ENCODE measurements at regions not wholly inside any gene's neighbourhood (a gene's known extent, or its start where the extent isn't known, plus 50 kb on each side); places are given as distances from the start of the nearest gene placed in this dataset.

GRCh38 chr9:108663422-108663821, 192.4 kb downstream of the ACTL7B start:
- TF ChIP-seq JUND (IDR thresholded peaks at IDR 0.05) (no peak), NR2F2 (IDR thresholded peaks at IDR 0.05) (no peak), ATF3 (IDR thresholded peaks at IDR 0.05) (no peak), FOXA2 (IDR thresholded peaks at IDR 0.05) (no peak), RAD21 (IDR thresholded peaks at IDR 0.05) (no peak), SP1 (IDR thresholded peaks at IDR 0.05) (no peak), CTCF (IDR thresholded peaks at IDR 0.05; ENCODE audit: low read depth, low read length, missing input control) (no peak), HNF4A (conservative IDR thresholded peaks at IDR 0.05) (no peak), ZBTB33 (IDR thresholded peaks at IDR 0.05) (no peak), HNF4G (IDR thresholded peaks at IDR 0.05) (no peak), EGR1 (IDR thresholded peaks at IDR 0.05; ENCODE audit: low read depth in 2 of 2) (no peak), GABPA (IDR thresholded peaks at IDR 0.05 in 1 of 2, conservative IDR thresholded peaks at IDR 0.05 in 1 of 2) (no peak), RXRA (IDR thresholded peaks at IDR 0.05) (no peak), MAX (IDR thresholded peaks at IDR 0.05) (no peak), YY1 (IDR thresholded peaks at IDR 0.05) (no peak), REST (IDR thresholded peaks at IDR 0.05) (no peak), FOXA1 (IDR thresholded peaks at IDR 0.05) (no peak), TAF1 (conservative IDR thresholded peaks at IDR 0.05) (no peak)
- no peak for DNase-seq (ENCODE audit: low spot score)
- Histone ChIP-seq H3K4me3 (ENCODE audit: low read depth in 1 of 3, low read length in 3 of 3) (no peak overlapping the region), H3K36me3 (ENCODE audit: control insufficient read depth in 4 of 4, insufficient read depth in 3 of 4, low read depth in 1 of 4, low read length in 3 of 4) (no peaks in the 10 kb centered on the region), H3K4me1 (ENCODE audit: control insufficient read depth in 4 of 4, insufficient read depth in 4 of 4, low read length in 3 of 4) (no peaks in the 10 kb centered on the region), H3K27ac (ENCODE audit: low read depth in 1 of 2, low read length in 2 of 2) (no peak overlapping the region), H3K9me3 (ENCODE audit: control insufficient read depth in 4 of 4, low read length in 3 of 4) (peaks cover 5 to 18% (median 8%) of the 10 kb centered on the region in 4 donors), H3K9ac (ENCODE audit: low read depth in 1 of 2, low read length in 2 of 2) (no peak overlapping the region), H3K27me3 (ENCODE audit: control insufficient read depth in 4 of 4, insufficient read depth in 4 of 4, low read length in 3 of 4) (peaks cover 0 to 2% (median 0%) of the 10 kb centered on the region in 4 donors)
- WGBS, result 52% methylated on average over 2 of the region's 2 CpGs
